GM12874 (cell line): ENCODE measurements at regions not wholly inside any gene's neighbourhood (a gene's known extent, or its start where the extent isn't known, plus 50 kb on each side); places are given as distances from the start of the nearest gene placed in this dataset.

Source experiments
- CTCF ChIP-seq: IDR thresholded peaks from 2 replicates; pipeline ENCODE4 v1.5.1; 2011; ENCODE audit warnings: low read depth, mild to moderate bottlenecking, control low read depth, low read length, moderate library complexity; ENCODE audit not compliant: insufficient read depth

- TF ChIP-seq CTCF = no peak
These were observed 653.8 kb downstream of the ELAVL2 start for GRCh38 chr9:23172206-23172605.

- TF ChIP-seq CTCF = no peak
These were observed 652.9 kb downstream of the ELAVL2 start for GRCh38 chr9:23172979-23173637.

DNA sequence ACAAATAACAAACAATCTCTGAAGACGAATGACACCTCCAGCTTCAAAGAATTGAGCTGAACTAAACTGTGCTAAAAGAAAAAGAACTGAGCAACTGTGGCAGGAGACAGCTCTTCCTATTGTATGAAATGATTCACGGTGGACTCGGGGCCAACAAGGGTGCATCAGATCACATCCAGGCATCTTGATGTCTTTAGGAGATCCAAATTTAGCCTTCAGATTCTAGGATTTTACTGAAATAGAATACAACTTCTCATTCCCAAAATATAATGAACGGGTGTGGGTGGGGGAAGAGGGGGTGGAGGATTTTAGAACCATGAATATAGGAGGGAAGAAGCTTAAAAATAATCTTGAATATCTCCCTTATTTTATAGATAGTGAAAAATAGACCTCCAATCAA, 631.8 kb downstream of the ELAVL2 start:
- TF ChIP-seq CTCF = no peak

DNA sequence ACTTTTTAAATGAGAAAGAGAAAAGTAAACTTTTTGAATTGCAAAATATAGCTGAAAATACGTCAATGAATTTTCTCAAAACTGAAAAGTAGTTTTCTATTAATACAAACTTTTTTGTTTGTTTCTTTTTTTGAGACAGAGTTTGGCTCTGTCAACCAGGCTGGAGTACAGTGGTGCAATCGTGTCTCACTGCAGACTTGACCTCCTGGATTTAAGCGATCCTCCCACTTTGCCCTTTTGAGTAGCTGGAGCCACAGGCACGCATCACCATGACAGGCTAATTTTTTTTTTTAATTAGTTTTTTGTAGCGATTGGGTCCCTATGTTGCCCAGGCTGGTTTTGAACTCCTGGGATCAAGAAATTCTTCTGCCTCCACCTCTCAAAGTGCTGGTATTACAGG, 610.4 kb downstream of the ELAVL2 start:
- no peak for TF ChIP-seq CTCF

DNA sequence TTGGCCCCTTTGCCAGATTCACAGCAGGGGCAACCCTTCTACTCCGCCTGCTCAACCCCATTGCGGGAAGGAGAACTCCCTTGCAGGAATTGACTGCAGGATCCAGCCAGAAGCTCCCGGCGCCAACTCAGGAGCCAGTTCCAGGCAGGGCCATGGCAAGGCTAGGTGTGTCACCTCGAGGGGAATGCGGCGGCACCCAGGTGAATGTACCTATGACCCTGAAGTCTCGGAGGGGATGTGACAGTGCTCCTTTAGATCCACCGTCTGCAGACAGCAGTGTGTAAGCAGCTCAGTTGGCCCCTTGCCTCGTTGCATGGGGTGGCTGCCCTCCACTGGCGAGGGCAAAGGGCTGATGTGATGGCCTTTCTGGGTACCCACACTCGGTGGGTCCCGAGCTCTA, 606.6 kb downstream of the ELAVL2 start:
- TF ChIP-seq CTCF = no peak

GRCh38 chr9:23220171-23220570, 605.9 kb downstream of the ELAVL2 start:
- TF ChIP-seq CTCF = no peak

DNA sequence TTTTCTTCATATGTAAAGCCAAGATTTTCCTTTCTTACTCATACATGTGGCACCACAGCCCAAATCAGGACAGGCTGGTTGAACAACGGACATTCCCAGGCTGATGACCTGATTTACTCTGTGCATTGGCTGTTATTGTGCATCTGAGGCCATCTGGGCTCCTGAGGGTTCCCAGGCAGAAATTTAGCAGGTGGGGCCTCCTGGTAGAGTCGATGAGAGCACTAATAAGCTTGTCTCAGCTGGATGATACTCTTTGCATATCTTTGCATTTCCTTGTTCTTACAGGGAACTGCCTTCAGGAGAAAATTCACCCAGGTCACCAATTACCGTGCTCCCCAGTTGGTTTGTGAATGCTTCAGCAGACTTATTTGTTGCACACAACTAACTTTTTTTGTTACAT, 605.1 kb downstream of the ELAVL2 start:
- TF ChIP-seq CTCF = no peak
